Parathyroid adenoma (tissue), 2 donors: ENCODE measurements at regions not wholly inside any gene's neighbourhood (a gene's known extent, or its start where the extent isn't known, plus 50 kb on each side); places are given as distances from the start of the nearest gene placed in this dataset.
"Not testable (repeated sequence)": the region's sequence is repeated elsewhere in the genome, so short reads cannot be mapped to it uniquely, and the experiment has no call there.

ENCODE experiments used
- H2AFZ ChIP-seq: fragments of 300-600 bp; sonication (generic); one replicate; pipeline ENCODE4 v1.7.0; 2017; ENCODE audit warnings: antibody characterized with exemption, mild to moderate bottlenecking
- H3K27ac ChIP-seq: fragments of 300-600 bp; sonication (generic); one replicate; pipeline ENCODE4 v1.7.0; 2017
- H3K27me3 ChIP-seq: fragments of 300-600 bp; sonication (generic); one replicate; pipeline ENCODE4 v1.7.0; 2017; ENCODE audit warnings: low read length; ENCODE audit not compliant: control insufficient read depth, insufficient read depth
- H3K36me3 ChIP-seq: fragments of 300-600 bp; sonication (generic); one replicate; pipeline ENCODE4 v1.7.0; 2017; ENCODE audit warnings: low read length; ENCODE audit not compliant: control insufficient read depth, insufficient read depth
- H3K4me1 ChIP-seq: fragments of 300-600 bp; sonication (generic); one replicate; pipeline ENCODE4 v1.7.0; 2017; ENCODE audit warnings: control low read depth
- H3K4me2 ChIP-seq: fragments of 300-600 bp; sonication (generic); one replicate; pipeline ENCODE4 v1.7.0; 2017; ENCODE audit warnings: low read length
- H3K4me3 ChIP-seq: fragments of 300-600 bp; sonication (generic); one replicate; pipeline ENCODE4 v1.7.0; 2017; ENCODE audit warnings: low read depth, low read length
- H3K79me2 ChIP-seq: fragments of 300-600 bp; sonication (generic); one replicate; pipeline ENCODE4 v1.7.0; 2017; ENCODE audit warnings: control low read depth
- H3K9ac ChIP-seq: fragments of 300-600 bp; sonication (generic); one replicate; pipeline ENCODE4 v1.7.0; 2017; ENCODE audit warnings: mild to moderate bottlenecking
- H3K9me3 ChIP-seq: fragments of 300-600 bp; sonication (generic); one replicate; pipeline ENCODE4 v1.7.0; 2017; ENCODE audit warnings: low read length; ENCODE audit not compliant: control insufficient read depth
- TF ChIP-seq, protein P1 (sequence below): fragments of 300-600 bp; sonication (generic); IDR thresholded peaks from one replicate; pipeline ENCODE4 v1.7.0; 2017; ENCODE audit warnings: antibody characterized with exemption, mild to moderate bottlenecking
- donor health status: primary hyperparathyroidism.

DNA sequence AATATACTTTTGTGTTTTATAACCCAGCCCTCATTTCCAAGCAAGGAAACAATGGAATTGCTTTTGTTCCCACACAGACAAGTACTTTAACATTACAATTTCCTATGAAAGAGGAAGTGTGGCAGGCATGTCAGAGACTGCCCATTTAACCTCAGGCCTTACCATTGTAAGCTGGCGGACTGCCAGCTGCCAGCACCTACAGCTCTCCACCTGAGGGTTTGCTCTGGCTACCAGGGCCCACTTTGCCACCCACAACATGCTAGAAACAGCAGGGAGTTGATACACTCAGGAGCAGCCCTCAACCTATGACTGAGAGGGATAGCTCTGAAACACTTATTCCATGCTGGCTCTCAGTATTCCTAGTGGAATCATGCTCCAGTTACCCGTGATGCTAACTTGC is 152.3 kb upstream of the PRDX4 start:
- H3K9me3 ChIP-seq: no peaks in the 10 kb centered on the region
- no peak overlapping the region for H3K4me3 ChIP-seq
- H3K27ac ChIP-seq: no peak overlapping the region
- no peaks in the 10 kb centered on the region for H3K79me2 ChIP-seq
- H2AFZ ChIP-seq: no peak overlapping the region
- H3K9ac ChIP-seq: no peak overlapping the region
- H3K4me2 ChIP-seq: no peak overlapping the region
- TF ChIP-seq, protein P1, sequence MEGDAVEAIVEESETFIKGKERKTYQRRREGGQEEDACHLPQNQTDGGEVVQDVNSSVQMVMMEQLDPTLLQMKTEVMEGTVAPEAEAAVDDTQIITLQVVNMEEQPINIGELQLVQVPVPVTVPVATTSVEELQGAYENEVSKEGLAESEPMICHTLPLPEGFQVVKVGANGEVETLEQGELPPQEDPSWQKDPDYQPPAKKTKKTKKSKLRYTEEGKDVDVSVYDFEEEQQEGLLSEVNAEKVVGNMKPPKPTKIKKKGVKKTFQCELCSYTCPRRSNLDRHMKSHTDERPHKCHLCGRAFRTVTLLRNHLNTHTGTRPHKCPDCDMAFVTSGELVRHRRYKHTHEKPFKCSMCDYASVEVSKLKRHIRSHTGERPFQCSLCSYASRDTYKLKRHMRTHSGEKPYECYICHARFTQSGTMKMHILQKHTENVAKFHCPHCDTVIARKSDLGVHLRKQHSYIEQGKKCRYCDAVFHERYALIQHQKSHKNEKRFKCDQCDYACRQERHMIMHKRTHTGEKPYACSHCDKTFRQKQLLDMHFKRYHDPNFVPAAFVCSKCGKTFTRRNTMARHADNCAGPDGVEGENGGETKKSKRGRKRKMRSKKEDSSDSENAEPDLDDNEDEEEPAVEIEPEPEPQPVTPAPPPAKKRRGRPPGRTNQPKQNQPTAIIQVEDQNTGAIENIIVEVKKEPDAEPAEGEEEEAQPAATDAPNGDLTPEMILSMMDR: no peak
- H3K4me1 ChIP-seq: no peaks in the 10 kb centered on the region
- no peaks in the 10 kb centered on the region for H3K27me3 ChIP-seq
- no peaks in the 10 kb centered on the region for H3K36me3 ChIP-seq

DNA sequence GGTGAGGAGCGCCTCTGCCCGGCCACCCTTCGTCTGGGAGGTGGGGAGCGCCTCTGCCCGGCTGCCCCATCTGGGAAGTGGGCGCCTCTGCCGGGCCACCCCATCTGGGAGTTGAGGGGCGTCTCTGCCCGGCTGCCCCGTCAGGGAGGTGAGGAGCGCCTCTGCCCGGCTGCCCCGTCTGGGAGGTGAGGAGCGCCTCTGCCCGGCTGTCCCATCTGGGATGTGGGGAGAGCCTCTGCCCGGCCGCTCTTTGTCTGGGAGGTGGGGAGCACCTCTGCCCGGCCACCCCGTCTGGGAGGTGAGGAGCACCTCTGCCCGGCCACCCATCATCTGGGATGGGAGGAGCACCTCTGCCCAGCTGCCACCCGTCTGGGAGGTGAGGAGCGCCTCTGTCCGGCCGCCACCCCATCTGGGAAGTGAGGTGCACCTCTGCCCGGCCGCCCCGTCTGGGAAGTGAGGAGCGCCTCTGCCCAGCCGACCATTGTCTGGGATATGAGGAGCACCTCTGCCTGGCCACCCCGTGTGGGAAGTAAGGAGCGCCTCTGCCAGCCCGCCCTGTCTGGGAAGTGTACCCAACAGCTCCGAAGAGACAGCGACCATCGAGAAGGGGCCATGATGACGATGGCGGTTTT is 144.2 kb upstream of the PRDX4 start:
- not testable (repeated sequence) for H3K36me3 ChIP-seq, H3K27me3 ChIP-seq, H3K9ac ChIP-seq, H3K4me3 ChIP-seq, H3K9me3 ChIP-seq, H3K4me2 ChIP-seq, H3K4me1 ChIP-seq, H2AFZ ChIP-seq, H3K27ac ChIP-seq, H3K79me2 ChIP-seq

DNA sequence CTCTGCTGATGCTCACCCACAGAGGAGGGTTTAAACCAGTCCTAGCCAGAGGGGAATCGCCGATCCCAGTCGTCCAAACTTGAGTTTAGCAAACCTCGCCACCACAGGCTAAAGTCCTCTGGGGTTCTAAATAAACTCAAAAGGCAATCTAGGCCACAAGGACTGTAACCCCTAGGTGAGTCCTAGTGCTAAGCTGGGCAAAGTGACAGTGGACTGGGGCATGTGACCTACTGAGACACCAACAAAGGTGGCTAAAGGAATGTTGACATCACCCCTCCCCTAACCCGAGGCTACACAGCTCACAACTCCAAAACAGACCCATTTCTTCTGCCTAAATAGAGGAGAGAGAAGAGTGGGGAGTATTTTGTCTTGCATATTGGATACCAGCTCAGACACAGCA is 142.8 kb upstream of the PRDX4 start:
- H3K79me2 ChIP-seq: no peaks in the 10 kb centered on the region
- no peaks in the 10 kb centered on the region for H3K36me3 ChIP-seq
- no peak overlapping the region for H3K4me3 ChIP-seq
- TF ChIP-seq, protein P1: no peak
- no peaks in the 10 kb centered on the region for H3K27me3 ChIP-seq
- no peak overlapping the region for H3K9ac ChIP-seq
- no peak overlapping the region for H3K27ac ChIP-seq
- no peak overlapping the region for H3K4me2 ChIP-seq
- no peaks in the 10 kb centered on the region for H3K4me1 ChIP-seq
- H2AFZ ChIP-seq: no peak overlapping the region
- no peaks in the 10 kb centered on the region for H3K9me3 ChIP-seq

DNA sequence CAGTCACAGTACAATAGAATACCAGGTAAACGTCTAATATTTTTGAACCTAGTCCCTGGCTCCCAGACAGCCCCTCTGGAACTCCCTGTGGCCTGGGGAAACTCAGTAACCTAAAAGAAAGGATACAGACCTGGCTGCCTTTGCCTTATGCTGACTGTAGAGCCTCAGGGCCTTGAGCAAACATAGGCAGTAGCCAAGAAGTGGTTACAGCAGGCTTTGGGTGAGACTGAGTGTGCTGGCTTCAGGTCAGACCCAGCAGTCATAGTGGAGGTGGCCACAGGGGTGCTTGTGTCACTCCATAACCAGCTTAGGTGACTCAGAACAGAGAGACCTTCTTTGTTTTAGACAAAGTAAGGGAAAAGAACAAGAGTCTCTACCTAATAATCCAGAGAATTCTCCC is 141.8 kb upstream of the PRDX4 start:
- no peaks in the 10 kb centered on the region for H3K4me1 ChIP-seq
- no peak overlapping the region for H3K27ac ChIP-seq
- no peaks in the 10 kb centered on the region for H3K36me3 ChIP-seq
- no peaks in the 10 kb centered on the region for H3K79me2 ChIP-seq
- H3K4me2 ChIP-seq: no peak overlapping the region
- no peaks in the 10 kb centered on the region for H3K9me3 ChIP-seq
- no peaks in the 10 kb centered on the region for H3K27me3 ChIP-seq
- no peak overlapping the region for H3K9ac ChIP-seq
- no peak overlapping the region for H3K4me3 ChIP-seq
- TF ChIP-seq, protein P1: no peak
- H2AFZ ChIP-seq: no peak overlapping the region

DNA sequence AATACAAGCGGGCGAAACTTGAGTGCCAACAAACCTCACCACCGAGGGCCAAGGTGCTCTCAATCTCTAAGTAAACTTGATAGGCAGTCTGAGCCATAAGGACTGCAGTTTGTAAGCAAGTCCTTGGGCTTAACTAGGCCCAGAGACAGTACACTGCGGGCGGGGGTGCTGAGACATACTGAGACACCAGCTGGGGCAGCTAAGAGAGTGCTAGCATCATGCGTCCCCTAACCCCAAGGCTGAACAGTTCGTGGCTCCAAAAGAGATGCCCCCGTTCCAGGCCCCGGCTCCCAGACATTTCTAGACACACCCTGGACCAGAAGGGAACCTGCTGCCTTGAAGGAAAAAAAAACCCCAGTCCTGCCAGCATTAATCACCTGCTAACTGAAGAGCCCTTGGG is 126.8 kb upstream of the PRDX4 start:
- H2AFZ ChIP-seq: no peak overlapping the region
- no peaks in the 10 kb centered on the region for H3K36me3 ChIP-seq
- H3K27me3 ChIP-seq: no peaks in the 10 kb centered on the region
- no peaks in the 10 kb centered on the region for H3K79me2 ChIP-seq
- H3K27ac ChIP-seq: no peak overlapping the region
- H3K4me1 ChIP-seq: no peaks in the 10 kb centered on the region
- H3K4me2 ChIP-seq: no peak overlapping the region
- TF ChIP-seq, protein P1: no peak
- no peak overlapping the region for H3K9ac ChIP-seq
- H3K4me3 ChIP-seq: no peak overlapping the region
- no peaks in the 10 kb centered on the region for H3K9me3 ChIP-seq
